ENCODE measurements at regions not wholly inside any gene's neighbourhood (a gene's known extent, or its start where the extent isn't known, plus 50 kb on each side); places are given as distances from the start of the nearest gene placed in this dataset.

GRCh38 chr10:111458256-111458655 is 381.4 kb downstream of the ADRA2A start:
- no peak for DNase-seq

GRCh38 chr10:111459967-111460366 is 383.1 kb downstream of the ADRA2A start:
- DNase-seq, result no peak

- DNase-seq, result no peak
These were observed 395.6 kb downstream of the ADRA2A start for GRCh38 chr10:111472445-111472844.

GRCh38 chr10:111473361-111473760 is 396.5 kb downstream of the ADRA2A start:
- DNase-seq, result no peak

- DNase-seq, result no peak
These were observed 398.0 kb downstream of the ADRA2A start for GRCh38 chr10:111474786-111475185.

- DNase-seq, result no peak
These were observed 398.9 kb downstream of the ADRA2A start for GRCh38 chr10:111475720-111476119.

DNA sequence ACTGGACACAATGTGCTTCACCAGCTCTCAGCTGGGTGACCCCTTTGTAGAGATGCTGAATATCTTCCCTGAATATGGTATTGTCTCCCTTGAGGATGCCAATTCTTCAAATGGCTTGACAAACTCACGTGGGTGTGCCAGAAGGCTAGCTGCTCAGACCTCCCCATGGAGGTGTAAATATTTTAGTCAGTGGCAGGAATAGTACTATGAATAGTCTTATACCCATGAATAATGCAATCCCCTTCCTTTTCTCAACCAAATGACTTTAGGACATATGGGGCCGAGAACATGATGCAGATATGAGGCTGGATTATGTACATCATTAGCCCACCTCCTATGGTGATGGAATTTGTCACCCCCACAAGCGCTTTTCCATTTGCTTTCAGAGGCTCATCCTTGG is 401.8 kb downstream of the ADRA2A start:
- no peak for DNase-seq

GRCh38 chr10:111479966-111480365 is 403.1 kb downstream of the ADRA2A start:
- no peak for DNase-seq

- DNase-seq, result peak in 1 of 2 experiments; percentile 27
These were observed 404.5 kb downstream of the ADRA2A start for GRCh38 chr10:111481261-111481826.

DNA sequence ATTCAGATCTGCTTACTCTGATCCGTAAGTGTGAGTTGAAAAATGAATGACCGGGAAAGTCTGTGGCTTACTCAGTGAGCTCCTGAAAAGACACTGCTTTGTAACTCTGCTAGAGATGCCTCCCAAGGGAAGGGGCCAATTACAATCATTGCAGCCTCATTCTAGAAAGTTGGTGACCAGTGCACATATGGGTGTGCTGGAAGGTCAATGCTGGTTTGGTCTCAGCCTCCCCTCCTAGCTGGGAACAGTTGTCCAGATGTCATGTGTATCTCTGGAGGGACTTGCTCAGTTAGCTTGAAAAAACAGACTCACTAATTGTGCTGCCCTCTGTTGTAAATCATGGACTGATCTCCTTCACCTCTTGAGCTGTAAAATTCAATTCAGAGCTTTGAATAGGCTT is 405.0 kb downstream of the ADRA2A start:
- DNase-seq, result no peak

GRCh38 chr10:111482621-111483216 is 405.9 kb downstream of the ADRA2A start:
- no peak for DNase-seq

- DNase-seq, result no peak
These were observed 408.9 kb downstream of the ADRA2A start for GRCh38 chr10:111485767-111486166.

GRCh38 chr10:111486346-111486745 is 409.5 kb downstream of the ADRA2A start:
- no peak for DNase-seq

- DNase-seq, result no peak
These were observed 411.8 kb downstream of the ADRA2A start for GRCh38 chr10:111488668-111489067.

DNA sequence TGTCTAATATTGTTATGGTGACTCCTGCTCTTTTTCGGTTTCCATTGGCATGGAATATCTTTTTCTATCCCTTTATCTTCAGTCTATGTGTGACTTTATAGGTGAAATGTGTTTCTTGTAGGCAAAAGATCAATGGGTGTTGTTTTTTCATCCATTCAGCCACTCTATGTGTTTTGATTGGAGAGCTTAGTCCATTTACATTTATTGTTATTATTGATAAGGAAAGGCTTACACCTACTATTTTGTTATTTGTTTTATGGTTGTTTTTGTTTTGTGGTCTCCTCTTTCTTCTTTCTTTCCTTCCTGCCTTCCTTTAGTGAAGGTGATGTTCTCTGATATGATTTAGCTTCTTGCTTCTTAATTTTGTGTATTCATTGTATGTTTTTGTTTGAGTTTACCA is 414.3 kb downstream of the ADRA2A start:
- DNase-seq, result no peak

DNA sequence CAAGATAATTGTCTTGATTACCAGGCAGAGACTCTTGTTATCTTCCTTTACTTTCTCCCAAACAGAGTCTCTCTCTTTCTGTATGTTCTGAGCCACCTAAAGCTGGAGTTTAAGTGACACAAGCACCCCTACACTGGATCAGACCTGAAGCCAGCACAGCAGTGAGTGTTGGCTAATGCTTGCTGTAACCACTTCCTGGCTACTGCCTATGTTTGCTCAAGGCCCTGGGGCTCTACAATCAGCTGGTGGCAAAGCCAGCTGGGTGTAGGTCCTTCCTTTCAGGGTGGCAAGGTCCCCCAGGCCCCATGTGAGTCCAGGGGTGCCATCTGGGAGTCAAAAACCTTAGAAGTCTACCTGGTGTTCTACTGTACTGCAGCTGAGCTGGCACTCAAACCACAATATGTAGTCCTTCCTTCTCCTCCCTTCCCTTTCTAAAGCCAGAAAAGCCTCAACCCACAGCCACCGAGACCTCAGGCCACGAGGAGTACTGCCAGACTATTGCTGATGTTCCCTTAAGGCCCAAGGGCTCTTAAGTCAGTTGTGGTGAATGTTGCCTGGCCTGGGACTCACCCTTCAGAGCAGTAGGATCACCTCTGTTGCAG is 416.3 kb downstream of the ADRA2A start:
- no peak for DNase-seq

- no peak for DNase-seq
These were observed 421.7 kb downstream of the ADRA2A start for GRCh38 chr10:111498560-111498959.

DNA sequence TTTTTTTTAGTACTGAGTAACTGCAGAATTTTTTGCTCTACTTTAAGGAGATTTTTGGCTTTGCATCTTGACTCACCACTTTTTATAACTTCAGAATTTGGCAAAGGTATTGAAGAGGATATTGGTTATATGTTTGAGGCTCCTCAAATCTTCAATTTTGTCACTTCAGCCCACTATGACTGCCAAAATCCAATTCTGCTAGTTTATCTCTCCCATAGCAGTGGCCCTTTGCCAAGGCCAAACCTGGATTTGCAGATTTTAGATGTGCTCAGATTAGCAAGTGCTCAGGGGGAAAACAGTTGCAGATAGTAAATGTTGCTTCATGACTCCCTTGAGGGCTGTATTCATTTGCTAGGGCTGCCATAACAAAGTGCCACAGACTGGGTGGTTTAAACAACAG is 427.5 kb downstream of the ADRA2A start:
- no peak for DNase-seq

DNA sequence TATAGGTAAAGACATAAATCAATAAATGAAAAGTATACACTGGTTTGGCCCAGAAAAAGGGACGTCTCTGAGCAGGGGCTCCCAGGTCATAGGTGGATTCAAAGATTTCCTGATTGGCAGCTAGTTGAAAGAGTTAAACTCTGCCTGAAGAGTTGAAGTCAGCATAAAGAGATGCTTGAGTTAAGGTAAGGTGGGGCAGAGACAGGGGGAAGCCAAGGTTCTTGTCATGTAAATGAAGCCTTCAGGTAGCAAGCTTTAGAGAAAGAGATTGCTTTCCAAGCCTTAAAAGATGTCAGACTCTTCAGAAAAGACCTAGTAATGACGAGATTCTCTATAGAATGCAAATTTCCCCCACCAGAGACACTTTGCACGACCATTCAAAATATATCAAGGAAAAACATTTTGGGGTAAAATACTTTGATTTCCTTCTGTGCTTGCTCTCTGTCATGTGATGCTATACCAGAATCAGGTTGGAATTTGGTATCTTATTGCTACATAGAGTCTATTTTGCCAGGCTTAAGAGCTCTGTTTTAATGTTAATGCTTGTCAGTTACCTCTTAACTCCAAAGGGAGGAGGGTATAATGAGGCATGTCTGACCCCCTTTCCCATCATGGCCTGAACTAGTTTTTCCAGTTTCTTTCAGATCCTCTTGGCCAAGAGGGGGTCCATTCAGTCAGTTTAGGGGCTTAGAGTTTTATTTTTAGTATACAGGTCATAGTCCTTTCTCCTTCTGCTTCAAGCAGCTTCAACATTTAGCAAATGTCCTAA is 429.6 kb downstream of the ADRA2A start:
- no peak for DNase-seq

DNA sequence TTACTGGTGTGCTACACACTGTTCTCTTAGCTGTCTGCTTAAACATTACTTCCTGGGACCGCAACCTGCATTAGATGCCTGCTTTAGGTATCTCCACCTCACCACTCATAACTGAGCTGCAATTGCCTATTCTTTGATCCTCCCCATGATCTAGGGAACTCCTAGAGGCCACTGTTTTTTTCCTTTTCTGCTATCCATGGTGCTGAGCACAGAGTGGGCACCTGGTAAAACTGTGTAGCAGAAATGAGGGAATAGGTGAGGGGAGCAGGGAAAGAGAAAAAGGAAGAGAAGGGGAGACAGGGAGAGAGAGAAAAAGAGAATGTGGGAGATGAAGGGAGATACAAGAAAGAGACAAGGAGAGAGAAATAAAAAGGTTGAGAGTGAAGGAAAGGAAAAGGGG is 434.9 kb downstream of the ADRA2A start:
- no peak for DNase-seq

DNA sequence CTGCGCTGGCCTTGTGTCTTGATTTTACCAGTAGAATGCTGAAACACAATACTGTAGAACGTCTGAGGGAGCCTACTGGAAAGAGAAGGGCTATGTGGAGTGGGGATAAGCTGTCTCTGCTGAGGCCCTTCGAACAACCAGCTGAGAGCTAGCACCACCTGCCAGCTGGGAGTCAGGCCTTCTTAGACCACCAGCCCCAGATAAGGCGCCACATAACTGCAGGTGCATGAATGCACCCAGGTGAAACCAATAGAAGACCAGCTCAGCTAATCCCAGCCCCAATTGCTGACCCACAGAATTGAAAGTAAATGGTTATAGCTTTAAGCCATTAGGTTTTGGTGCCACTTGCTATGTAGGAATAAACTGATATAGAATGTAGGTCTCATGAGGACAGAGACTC is 438.4 kb downstream of the ADRA2A start:
- DNase-seq, result no peak

DNA sequence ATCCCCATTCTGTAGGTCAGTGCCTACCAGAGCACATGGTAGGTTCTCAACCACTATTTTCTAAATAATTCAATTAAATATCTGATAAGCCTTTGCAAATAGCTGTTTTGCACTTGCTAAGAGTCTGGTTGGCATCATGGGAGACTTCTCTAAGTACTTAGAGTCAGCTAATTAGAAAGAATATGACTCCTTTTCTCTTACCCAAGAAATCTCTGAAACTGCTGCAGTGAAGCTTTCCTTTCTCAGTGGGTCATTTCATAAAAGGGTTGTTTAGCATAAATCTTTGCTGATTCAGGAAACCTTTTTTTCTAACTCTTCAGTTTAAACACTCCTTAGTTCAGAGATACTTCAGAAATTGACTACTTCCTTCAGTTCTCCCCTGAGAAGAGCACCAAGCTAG is 438.9 kb downstream of the ADRA2A start:
- no peak for DNase-seq

DNA sequence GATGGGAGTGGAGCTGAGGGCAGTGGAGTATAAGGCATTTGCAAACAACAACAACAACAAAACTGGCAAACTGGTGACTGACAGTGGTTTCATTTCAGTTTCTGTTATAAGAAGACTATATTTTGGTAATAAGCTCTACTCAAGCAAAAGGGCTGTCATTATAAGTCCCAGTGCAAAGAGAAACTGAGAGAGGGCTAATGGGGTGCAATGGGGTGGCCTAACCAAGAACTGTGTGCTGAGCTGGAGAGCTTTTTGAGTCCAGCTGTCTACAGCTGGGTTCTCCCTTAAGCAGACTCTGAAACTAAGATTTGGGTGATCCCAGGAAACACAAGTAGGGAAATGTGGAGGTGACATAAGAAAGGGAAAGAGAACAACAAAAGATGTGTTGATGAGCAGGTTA is 439.3 kb downstream of the ADRA2A start:
- DNase-seq, result no peak

GRCh38 chr10:111522141-111522540 is 445.3 kb downstream of the ADRA2A start:
- DNase-seq, result no peak

Measured in NCI-H2081 (cell line).